Endothelial cell of umbilical vein (primary cell): ENCODE measurements at regions not wholly inside any gene's neighbourhood (a gene's known extent, or its start where the extent isn't known, plus 50 kb on each side); places are given as distances from the start of the nearest gene placed in this dataset.

Experiments
- BruUV-seq: library from RNA; stranded (reverse); fragments of 400-500 nt; replicated peaks from 2 replicates; lab custom pipeline; 2021; lab: Mats Ljungman, UMichigan
- CTCF ChIA-PET: fragments of 300-600, 350-600 bp; sonication (Branson Sonifier 250); formaldehyde crosslinking; loops from one replicate; lab custom pipeline; 2021; ENCODE audit warnings: antibody characterized with exemption, inconsistent platforms; lab: Charles Lee
- POLR2A ChIA-PET: fragments of 300-600, 350-600 bp; sonication (Branson Sonifier 250); formaldehyde crosslinking; loops from one replicate; lab custom pipeline; 2021; ENCODE audit warnings: antibody characterized with exemption, inconsistent platforms; lab: Charles Lee
- DNase-seq: peaks from one replicate; pipeline ENCODE4 v3.0.0-alpha.2; 2011; ENCODE audit warnings: low read depth, low spot score
- FAIRE-seq: peaks from 2 replicates; lab custom pipeline; 2011; peaks lifted over from hg19 to GRCh38; lab: Jason Lieb, UNC
- H2AFZ ChIP-seq: 2 replicates; pipeline ENCODE4 v1.6.0; 2012; ENCODE audit warnings: low read depth, low read length, control low read depth, inconsistent platforms
- H3K27ac ChIP-seq: 2 replicates; pipeline ENCODE4 v1.5.1; 2011; ENCODE audit warnings: low read depth, mild to moderate bottlenecking, control low read depth, low read length, moderate library complexity; ENCODE audit not compliant: insufficient read depth
- H3K27me3 ChIP-seq, 2 experiments: 2 replicates each; pipeline versions ENCODE4 v1.6.0 to v1.6.1; 2011; ENCODE audit warnings: low read length in 2 of 2, mixed read lengths in 1 of 2; ENCODE audit not compliant: control insufficient read depth in 2 of 2, insufficient read depth in 2 of 2
- H3K36me3 ChIP-seq, 2 experiments: 2 replicates in 1 of 2; 3 replicates in 1 of 2; pipeline ENCODE4 v1.5.1; 2011; ENCODE audit warnings: low read length in 2 of 2, mild to moderate bottlenecking in 1 of 2, moderate library complexity in 1 of 2; ENCODE audit not compliant: control insufficient read depth in 2 of 2, insufficient read depth in 2 of 2; ENCODE audit errors: extremely low read depth in 1 of 2
- H3K4me1 ChIP-seq: 3 replicates; pipeline ENCODE4 v1.5.1; 2011; ENCODE audit warnings: mild to moderate bottlenecking, low read length; ENCODE audit not compliant: control insufficient read depth, insufficient read depth; ENCODE audit errors: extremely low read depth
- H3K4me2 ChIP-seq: 2 replicates; pipeline ENCODE4 v1.6.1; 2011; ENCODE audit warnings: low read length, control low read depth, mixed read lengths; ENCODE audit not compliant: insufficient read depth
- H3K4me3 ChIP-seq, 3 experiments: fragments of 200-600 bp in 1 of 3; sonication (generic), shearing (Covaris generic) in 1 of 3; replicated peaks in 1 of 3; 2 replicates each; pipeline ENCODE4 v1.5.1; 2011 to 2016; ENCODE audit warnings: control low read depth in 3 of 3, low read length in 3 of 3, mild to moderate bottlenecking in 2 of 3, inconsistent platforms in 1 of 3, low read depth in 1 of 3, moderate library complexity in 1 of 3; ENCODE audit not compliant: insufficient read depth in 1 of 3
- H3K79me2 ChIP-seq: 2 replicates; pipeline ENCODE4 v1.6.0; 2012; ENCODE audit warnings: low read length, inconsistent platforms; ENCODE audit not compliant: control insufficient read depth, insufficient read depth
- H3K9ac ChIP-seq: replicated peaks from 2 replicates; pipeline ENCODE3; 2011; ENCODE audit warnings: low read length, control low read depth; ENCODE audit not compliant: insufficient read depth; ENCODE audit errors: extremely low read depth
- H3K9me1 ChIP-seq: replicated peaks from 3 replicates; pipeline ENCODE4 v1.6.0; 2011; ENCODE audit warnings: mild to moderate bottlenecking, low read length; ENCODE audit not compliant: control insufficient read depth, insufficient read depth; ENCODE audit errors: extremely low read depth
- H3K9me3 ChIP-seq: replicated peaks from 2 replicates; pipeline ENCODE4 v1.5.1; 2012; ENCODE audit warnings: low read length, inconsistent platforms; ENCODE audit not compliant: control insufficient read depth, insufficient read depth
- H4K20me1 ChIP-seq: replicated peaks from 2 replicates; pipeline ENCODE3; 2011; ENCODE audit warnings: mild to moderate bottlenecking, low read length; ENCODE audit not compliant: control insufficient read depth, insufficient read depth; ENCODE audit errors: extremely low read depth
- CTCF ChIP-seq, 2 donors: IDR thresholded peaks; 1 replicate in 1 of 2; 2 replicates in 1 of 2; pipeline ENCODE4 v1.5.1; 2011; ENCODE audit warnings: low read length in 2 of 2, mild to moderate bottlenecking in 2 of 2, moderate library complexity in 2 of 2, control low read depth in 1 of 2, inconsistent platforms in 1 of 2, low read depth in 1 of 2; ENCODE audit not compliant: insufficient read depth in 1 of 2; ENCODE audit errors: extremely low read depth in 1 of 2
- EZH2 ChIP-seq: IDR thresholded peaks from 2 replicates; pipeline ENCODE4 v1.6.1; 2012; ENCODE audit warnings: borderline replicate concordance, low read depth, mild to moderate bottlenecking, moderate library complexity, low read length, inconsistent platforms; ENCODE audit not compliant: severe bottlenecking
- FOS ChIP-seq: IDR thresholded peaks from 2 replicates; pipeline ENCODE4 v1.6.1; 2011; ENCODE audit warnings: mild to moderate bottlenecking, low read length, moderate library complexity, borderline replicate concordance; ENCODE audit not compliant: insufficient read depth
- GATA2 ChIP-seq: IDR thresholded peaks from 2 replicates; pipeline ENCODE4 v1.7.0; 2011; ENCODE audit warnings: low read depth, mild to moderate bottlenecking, moderate library complexity, mixed read lengths, low read length; ENCODE audit not compliant: insufficient read length, insufficient read depth
- JUN ChIP-seq: IDR thresholded peaks from 2 replicates; pipeline ENCODE4 v1.6.1; 2011; ENCODE audit warnings: borderline replicate concordance, low read depth; ENCODE audit not compliant: insufficient read length, insufficient read depth
- MAX ChIP-seq: IDR thresholded peaks from 2 replicates; pipeline ENCODE4 v1.6.1; 2011; ENCODE audit not compliant: insufficient read depth, insufficient read length
- MYC ChIP-seq: IDR thresholded peaks from one replicate; pipeline ENCODE4 v1.6.1; 2011; ENCODE audit warnings: mild to moderate bottlenecking, low read depth, low read length
- POLR2A ChIP-seq: IDR thresholded peaks from 2 replicates; pipeline ENCODE4 v1.6.1; 2012; ENCODE audit warnings: low read depth, mild to moderate bottlenecking, control low read depth, low read length
- POLR2AphosphoS5 ChIP-seq: IDR thresholded peaks from 2 replicates; pipeline ENCODE4 v1.6.1; 2012; ENCODE audit warnings: low read depth, mild to moderate bottlenecking, control low read depth, low read length, moderate library complexity; ENCODE audit not compliant: insufficient read depth
- dilution Hi-C: fragments of 300-500 bp; cut with MboI; formaldehyde crosslinking; loops from one replicate; pipeline ENCODE4 v1.15.0; 2019; ENCODE audit warnings: low sequenced_read_pairs; ENCODE audit not compliant: extremely low pct_ligation_motif_present
- intact Hi-C: fragments of 100-400 bp; cut with micrococcal nuclease; formaldehyde crosslinking; loops from one replicate; pipeline ENCODE4 v1.10.0; 2022

GRCh38 chr3:137293086-137293485, 335.3 kb downstream of the IL20RB start:
- no peaks in the 10 kb centered on the region for H3K4me1 ChIP-seq
- DNase-seq (no peak), FAIRE-seq (no peak)
- dilution Hi-C loops (no loop called here), intact Hi-C loops (no loop called here)
- no peak overlapping the region for H3K27ac ChIP-seq
- TF ChIP-seq EZH2 = no peak
- no peak for TF ChIP-seq POLR2A
- TF ChIP-seq FOS = no peak
- TF ChIP-seq CTCF (IDR thresholded peaks at IDR 0.05; ENCODE audit: extremely low read depth in 1 of 2, insufficient read depth in 1 of 2, low read depth in 1 of 2, low read length in 2 of 2) = no peak
- TF ChIP-seq JUN = no peak
- no peak for TF ChIP-seq MAX
- TF ChIP-seq POLR2AphosphoS5 = no peak
- no peak for TF ChIP-seq GATA2
- TF ChIP-seq MYC = no peak
- H3K27me3 ChIP-seq = no peaks in the 10 kb centered on the region
- H3K4me2 ChIP-seq = no peak overlapping the region
- H3K4me3 ChIP-seq = no peak overlapping the region
- no peaks in the 10 kb centered on the region for H4K20me1 ChIP-seq
- no TSS peak for BruUV-seq
- no peaks in the 10 kb centered on the region for H3K36me3 ChIP-seq
- POLR2A ChIA-PET = no interaction called here
- CTCF ChIA-PET = no interaction called here
- H2AFZ ChIP-seq = no peak overlapping the region
- no peaks in the 10 kb centered on the region for H3K9me3 ChIP-seq
- H3K9ac ChIP-seq = no peak overlapping the region
- H3K9me1 ChIP-seq = no peaks in the 10 kb centered on the region
- no peaks in the 10 kb centered on the region for H3K79me2 ChIP-seq
